Activated CD4-positive, alpha-beta T cell treated with anti-CD3 and anti-CD28 coated beads, Interleukin-2, amount 10 ng/mL, durations not matched to agents 24 days and 14 days (primary cell): ENCODE measurements at regions not wholly inside any gene's neighbourhood (a gene's known extent, or its start where the extent isn't known, plus 50 kb on each side); places are given as distances from the start of the nearest gene placed in this dataset.
"Not testable (repeated sequence)": the region's sequence is repeated elsewhere in the genome, so short reads cannot be mapped to it uniquely, and the experiment has no call there.

ENCODE experiments used
- DNase-seq: peaks from one replicate; pipeline ENCODE4 v3.0.0; 2022
- H3K27ac Mint-ChIP-seq: one replicate; pipeline ENCODE4 v1.8.0; 2022; ENCODE audit warnings: mild to moderate bottlenecking, mixed read lengths
- H3K27me3 Mint-ChIP-seq: one replicate; pipeline ENCODE4 v1.8.0; 2022; ENCODE audit warnings: mixed read lengths
- H3K36me3 Mint-ChIP-seq: one replicate; pipeline ENCODE4 v1.8.0; 2022; ENCODE audit warnings: low read depth, mild to moderate bottlenecking, mixed read lengths
- H3K4me1 Mint-ChIP-seq: one replicate; pipeline ENCODE4 v1.8.0; 2021; ENCODE audit warnings: mixed read lengths
- H3K4me3 Mint-ChIP-seq: one replicate; pipeline ENCODE4 v1.8.0; 2022; ENCODE audit warnings: mild to moderate bottlenecking, moderate library complexity, mixed read lengths
- H3K9me3 Mint-ChIP-seq: one replicate; pipeline ENCODE4 v1.8.0; 2021; ENCODE audit warnings: mixed read lengths
- intact Hi-C: fragments of 100-400 bp; cut with micrococcal nuclease; formaldehyde crosslinking; loops from one replicate; pipeline ENCODE4 v1.15.1; 2023

DNA sequence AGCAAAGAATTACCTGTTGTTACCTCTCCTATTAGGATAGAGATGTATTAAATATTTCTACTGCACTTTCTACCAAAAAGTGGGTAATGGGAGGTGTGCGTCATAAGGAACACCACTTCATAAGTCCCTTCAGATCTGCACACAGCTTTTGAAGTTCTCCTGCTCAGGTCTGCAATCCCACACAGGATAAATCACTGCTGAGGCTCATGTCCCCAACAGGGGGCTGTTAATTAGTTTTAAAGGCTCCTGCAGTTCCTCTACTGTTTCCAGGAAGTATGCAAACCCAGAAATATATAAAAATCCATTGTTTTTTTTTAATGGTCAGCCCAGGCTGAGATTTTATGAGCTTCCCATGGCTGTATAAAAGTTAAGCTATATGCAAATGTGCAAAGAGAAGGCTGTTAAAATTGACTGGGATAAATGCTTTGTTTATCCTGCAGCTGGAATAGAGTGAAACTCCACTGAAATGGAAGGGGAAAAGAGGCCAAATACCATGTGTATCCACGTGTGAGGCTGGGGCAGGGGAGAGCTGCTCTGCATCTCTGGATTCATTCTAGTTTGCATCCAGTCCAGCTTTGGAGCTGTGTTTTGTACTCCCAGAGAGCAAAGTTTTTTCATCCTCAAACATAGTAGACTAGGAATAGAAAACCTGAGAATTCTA is 903.7 kb downstream of the TDRD15 start:
- intact Hi-C loops: no loop called here
- no peak for DNase-seq
- no peak overlapping the region for H3K4me3 Mint-ChIP-seq
- H3K4me1 Mint-ChIP-seq: no peaks in the 10 kb centered on the region
- H3K36me3 Mint-ChIP-seq: no peaks in the 10 kb centered on the region
- no peak overlapping the region for H3K27ac Mint-ChIP-seq
- H3K9me3 Mint-ChIP-seq: no peaks in the 10 kb centered on the region
- H3K27me3 Mint-ChIP-seq: no peaks in the 10 kb centered on the region

GRCh38 chr2:22035361-22035830 is 911.6 kb downstream of the TDRD15 start:
- Mint-ChIP-seq H3K27ac (no peak overlapping the region), H3K27me3 (no peaks in the 10 kb centered on the region), H3K9me3 (no peaks in the 10 kb centered on the region), H3K4me1 (no peaks in the 10 kb centered on the region), H3K36me3 (no peaks in the 10 kb centered on the region), H3K4me3 (no peak overlapping the region)
- DNase-seq: no peak
- intact Hi-C loops: no loop called here

DNA sequence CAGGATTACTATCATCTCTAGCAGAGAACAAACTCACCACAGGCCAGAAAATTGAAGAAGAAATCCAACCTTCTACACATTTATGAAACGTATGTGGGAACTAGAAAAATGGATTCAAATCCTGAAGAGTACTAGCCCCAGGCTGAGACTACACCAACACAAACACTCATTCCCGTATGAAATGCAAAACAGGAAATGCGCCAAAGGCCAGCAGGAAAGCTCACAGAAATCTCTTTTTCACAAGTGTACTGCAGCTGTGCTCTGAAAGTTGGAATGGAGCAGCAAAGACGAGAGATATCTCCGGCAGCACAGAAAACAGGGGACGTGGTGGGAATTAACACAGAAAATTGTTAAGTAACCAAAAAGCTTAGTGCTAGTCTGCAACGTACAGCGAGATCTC is 913.5 kb downstream of the TDRD15 start:
- Mint-ChIP-seq H3K36me3 (no peaks in the 10 kb centered on the region), H3K9me3 (no peaks in the 10 kb centered on the region), H3K4me1 (no peaks in the 10 kb centered on the region), H3K4me3 (no peak overlapping the region), H3K27ac (no peak overlapping the region), H3K27me3 (no peaks in the 10 kb centered on the region)
- DNase-seq: no peak
- intact Hi-C loops: no loop called here

DNA sequence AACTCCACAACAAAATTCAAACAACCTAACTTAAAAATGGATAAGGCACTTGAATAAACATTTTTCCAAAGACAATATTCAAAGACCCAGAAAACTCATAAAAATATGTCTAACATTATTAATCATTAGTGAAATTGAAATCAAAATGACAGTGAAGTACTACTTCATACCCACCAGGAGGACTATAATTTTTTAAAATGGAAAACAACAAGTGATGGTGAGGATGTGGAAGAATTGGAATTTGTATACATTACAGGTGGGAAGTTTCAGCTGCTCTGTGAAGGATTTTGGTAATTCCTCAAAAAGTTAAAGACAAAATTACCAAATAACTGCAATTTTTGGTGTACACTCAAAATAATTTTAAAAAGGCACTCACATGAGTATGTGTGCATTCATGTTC is 920.0 kb downstream of the TDRD15 start:
- intact Hi-C loops: no loop called here
- no peaks in the 10 kb centered on the region for H3K4me1 Mint-ChIP-seq
- H3K27ac Mint-ChIP-seq: no peak overlapping the region
- H3K9me3 Mint-ChIP-seq: peaks cover 4% of the 10 kb centered on the region
- no peaks in the 10 kb centered on the region for H3K27me3 Mint-ChIP-seq
- DNase-seq: no peak
- H3K4me3 Mint-ChIP-seq: no peak overlapping the region
- no peaks in the 10 kb centered on the region for H3K36me3 Mint-ChIP-seq

DNA sequence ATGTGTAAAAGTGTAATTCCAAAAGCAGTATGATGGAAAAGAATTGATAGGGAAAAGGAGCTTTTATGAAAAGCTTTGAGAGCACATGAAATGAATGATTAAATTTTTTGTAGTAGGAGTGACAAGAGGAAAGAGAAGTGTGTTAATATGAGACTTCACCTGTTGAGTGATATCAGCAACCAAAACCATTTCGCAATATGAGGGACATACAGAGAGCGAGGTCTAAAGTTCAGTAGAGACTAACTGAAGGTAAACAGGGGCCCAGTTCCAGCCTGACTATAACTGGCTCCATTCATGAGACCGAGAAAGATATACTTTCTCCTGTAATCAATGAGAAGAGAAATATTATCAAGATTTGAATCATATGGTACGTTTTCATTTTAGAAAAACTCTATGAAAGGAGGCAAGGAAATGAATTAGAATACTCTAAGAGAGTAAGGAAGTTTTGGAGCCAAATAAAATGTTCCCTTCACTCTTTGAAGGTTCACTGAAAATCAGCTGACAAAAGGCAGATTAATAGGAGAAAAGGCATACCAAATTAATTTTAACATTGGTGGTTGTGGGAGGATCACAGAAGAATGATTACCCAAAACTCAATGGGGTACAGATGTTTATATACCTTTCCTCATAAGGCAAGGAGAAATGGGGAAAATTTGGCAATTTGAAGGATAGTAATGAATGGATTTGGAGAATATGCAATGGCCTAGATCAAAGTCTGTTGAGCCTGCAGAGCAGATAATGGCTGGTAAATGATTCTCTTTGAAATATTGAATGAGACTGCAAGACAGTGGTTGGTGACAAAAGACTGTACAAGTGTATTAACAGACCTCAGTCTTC is 932.2 kb downstream of the TDRD15 start:
- no peak for DNase-seq
- Mint-ChIP-seq H3K4me1 (no peaks in the 10 kb centered on the region), H3K9me3 (no peaks in the 10 kb centered on the region), H3K4me3 (no peak overlapping the region), H3K36me3 (no peaks in the 10 kb centered on the region), H3K27ac (no peak overlapping the region), H3K27me3 (no peaks in the 10 kb centered on the region)
- intact Hi-C loops: no loop called here

DNA sequence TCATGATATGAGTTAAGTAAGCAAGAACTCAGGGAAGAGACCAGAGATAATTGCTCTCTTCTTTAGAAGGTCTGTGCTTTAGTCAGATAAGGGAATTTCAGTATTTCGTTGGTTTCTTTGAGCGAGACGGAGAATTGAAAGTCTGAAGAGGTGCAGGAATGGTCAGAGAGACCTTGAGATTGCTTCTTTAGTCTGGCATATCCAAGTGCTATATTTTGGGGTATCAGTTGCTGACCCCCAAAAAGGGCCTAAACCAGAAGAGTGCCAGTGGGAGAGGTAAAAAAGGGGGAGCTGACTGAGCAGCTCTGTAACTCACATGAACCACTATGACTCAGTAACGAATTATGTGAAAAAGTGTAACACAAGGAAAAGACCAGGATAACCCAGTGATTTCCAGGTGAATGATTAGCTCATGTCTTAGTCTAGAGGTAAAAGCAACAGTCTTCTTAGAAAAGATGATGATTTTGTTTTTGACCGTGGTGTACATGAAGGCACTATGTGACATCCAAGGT is 932.9 kb downstream of the TDRD15 start:
- H3K27ac Mint-ChIP-seq: no peak overlapping the region
- H3K4me1 Mint-ChIP-seq: no peaks in the 10 kb centered on the region
- no peaks in the 10 kb centered on the region for H3K9me3 Mint-ChIP-seq
- DNase-seq: no peak
- no peak overlapping the region for H3K4me3 Mint-ChIP-seq
- H3K36me3 Mint-ChIP-seq: no peaks in the 10 kb centered on the region
- intact Hi-C loops: no loop called here
- no peaks in the 10 kb centered on the region for H3K27me3 Mint-ChIP-seq

DNA sequence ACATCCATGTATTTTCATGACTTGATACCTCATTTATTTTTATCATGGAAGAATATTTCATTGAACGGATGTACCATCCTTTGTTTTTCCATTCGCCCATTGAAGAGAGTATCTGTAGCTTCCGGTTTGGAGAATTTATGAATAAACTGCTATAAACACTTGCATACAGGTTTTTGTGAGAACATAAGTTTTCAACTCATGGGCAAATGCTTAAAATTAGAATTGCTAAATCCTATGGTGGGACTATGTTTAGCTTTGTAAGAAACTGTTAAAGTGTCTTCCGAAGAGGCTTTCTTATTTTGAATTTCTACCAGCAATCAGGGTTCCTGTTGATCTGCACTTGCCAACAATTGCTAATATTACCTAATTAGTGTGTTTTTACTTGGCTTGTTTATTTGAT is 938.9 kb downstream of the TDRD15 start:
- Mint-ChIP-seq H3K36me3 (no peaks in the 10 kb centered on the region), H3K4me1 (no peaks in the 10 kb centered on the region), H3K4me3 (no peak overlapping the region), H3K9me3 (no peaks in the 10 kb centered on the region), H3K27ac (no peak overlapping the region), H3K27me3 (no peaks in the 10 kb centered on the region)
- intact Hi-C loops: no loop called here
- no peak for DNase-seq

GRCh38 chr2:22076454-22076853 is 952.7 kb downstream of the TDRD15 start:
- H3K4me1 Mint-ChIP-seq: no peaks in the 10 kb centered on the region
- no peaks in the 10 kb centered on the region for H3K9me3 Mint-ChIP-seq
- no peak overlapping the region for H3K4me3 Mint-ChIP-seq
- H3K36me3 Mint-ChIP-seq: no peaks in the 10 kb centered on the region
- no peak overlapping the region for H3K27ac Mint-ChIP-seq
- H3K27me3 Mint-ChIP-seq: no peaks in the 10 kb centered on the region
- no peak for DNase-seq
- intact Hi-C loops: no loop called here

DNA sequence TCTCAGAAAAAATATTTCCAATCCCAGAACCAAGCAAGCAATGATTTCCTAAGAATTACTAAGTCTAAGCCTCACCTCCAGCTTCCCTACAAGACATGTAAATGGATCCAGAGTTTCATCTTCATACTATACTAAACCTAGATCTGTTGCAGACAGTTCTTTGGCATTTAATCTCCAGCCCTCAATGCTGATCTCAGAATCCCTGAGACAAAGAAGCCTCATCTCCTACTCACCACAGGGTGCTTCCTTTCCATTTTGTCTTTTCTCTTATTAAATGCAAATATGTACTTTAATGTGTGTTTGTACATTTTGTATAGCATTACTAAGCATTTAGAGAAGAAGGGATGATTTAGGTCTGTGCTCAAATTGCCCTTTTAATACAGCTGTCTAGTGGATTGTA is 954.9 kb downstream of the TDRD15 start:
- intact Hi-C loops: no loop called here
- no peak overlapping the region for H3K27ac Mint-ChIP-seq
- no peaks in the 10 kb centered on the region for H3K27me3 Mint-ChIP-seq
- no peaks in the 10 kb centered on the region for H3K36me3 Mint-ChIP-seq
- H3K4me1 Mint-ChIP-seq: no peaks in the 10 kb centered on the region
- no peak overlapping the region for H3K4me3 Mint-ChIP-seq
- DNase-seq: no peak
- H3K9me3 Mint-ChIP-seq: no peaks in the 10 kb centered on the region

DNA sequence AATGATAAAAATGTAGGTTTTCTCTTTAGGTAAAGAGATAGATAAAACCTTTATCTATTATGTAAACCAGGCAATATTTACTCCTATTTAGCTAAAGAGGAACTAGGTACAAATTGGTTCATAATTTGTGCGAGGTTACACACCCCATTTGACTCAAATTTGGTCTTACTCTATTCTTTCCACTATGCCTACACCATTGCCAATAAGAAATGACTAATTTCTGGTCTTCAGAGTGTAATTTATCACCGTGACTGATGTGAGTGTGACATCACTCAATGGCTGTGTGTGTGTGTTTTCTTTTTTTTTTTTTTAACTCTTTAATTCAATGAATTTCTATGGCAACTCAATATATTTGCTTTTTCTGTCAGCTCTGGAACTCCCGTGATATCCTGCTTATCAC is 955.8 kb downstream of the TDRD15 start:
- Mint-ChIP-seq H3K9me3 (no peaks in the 10 kb centered on the region), H3K4me3 (no peak overlapping the region), H3K27me3 (no peaks in the 10 kb centered on the region), H3K27ac (no peak overlapping the region), H3K4me1 (no peaks in the 10 kb centered on the region), H3K36me3 (no peaks in the 10 kb centered on the region)
- DNase-seq: no peak
- intact Hi-C loops: no loop called here

- no peak for DNase-seq
- Mint-ChIP-seq H3K4me1 (no peaks in the 10 kb centered on the region), H3K4me3 (no peak overlapping the region), H3K9me3 (no peaks in the 10 kb centered on the region), H3K36me3 (no peaks in the 10 kb centered on the region), H3K27ac (no peak overlapping the region), H3K27me3 (no peaks in the 10 kb centered on the region)
- intact Hi-C loops: no loop called here
These were observed 963.0 kb downstream of the TDRD15 start for GRCh38 chr2:22086726-22087125.

GRCh38 chr2:22103617-22104016 is 979.8 kb downstream of the TDRD15 start:
- intact Hi-C loops, H3K9me3 Mint-ChIP-seq, H3K27ac Mint-ChIP-seq, DNase-seq, H3K27me3 Mint-ChIP-seq, H3K4me3 Mint-ChIP-seq, H3K36me3 Mint-ChIP-seq, H3K4me1 Mint-ChIP-seq: not testable (repeated sequence)

DNA sequence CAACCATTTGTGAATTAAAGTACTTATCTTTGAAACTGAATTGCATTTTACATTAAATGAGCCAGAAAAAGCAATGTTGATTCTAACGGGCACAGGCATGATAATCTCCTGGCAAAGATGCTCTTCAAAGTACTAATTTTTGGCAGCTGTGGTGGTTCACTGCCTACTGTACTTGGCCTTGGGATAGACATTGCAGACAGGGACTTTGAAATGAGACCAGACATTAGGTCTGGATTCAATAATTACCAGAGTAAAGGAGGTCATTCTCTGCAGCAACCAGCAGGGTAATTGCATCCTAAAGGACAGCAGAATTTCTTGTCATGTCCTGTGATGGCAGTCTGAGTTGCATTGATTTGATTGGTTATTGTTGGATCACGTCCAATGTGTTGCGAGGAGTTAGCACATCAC is 986.5 kb downstream of the TDRD15 start:
- Mint-ChIP-seq H3K27me3 (no peaks in the 10 kb centered on the region), H3K4me3 (no peak overlapping the region), H3K36me3 (no peaks in the 10 kb centered on the region), H3K27ac (no peak overlapping the region), H3K9me3 (no peaks in the 10 kb centered on the region), H3K4me1 (no peaks in the 10 kb centered on the region)
- intact Hi-C loops: no loop called here
- no peak for DNase-seq

DNA sequence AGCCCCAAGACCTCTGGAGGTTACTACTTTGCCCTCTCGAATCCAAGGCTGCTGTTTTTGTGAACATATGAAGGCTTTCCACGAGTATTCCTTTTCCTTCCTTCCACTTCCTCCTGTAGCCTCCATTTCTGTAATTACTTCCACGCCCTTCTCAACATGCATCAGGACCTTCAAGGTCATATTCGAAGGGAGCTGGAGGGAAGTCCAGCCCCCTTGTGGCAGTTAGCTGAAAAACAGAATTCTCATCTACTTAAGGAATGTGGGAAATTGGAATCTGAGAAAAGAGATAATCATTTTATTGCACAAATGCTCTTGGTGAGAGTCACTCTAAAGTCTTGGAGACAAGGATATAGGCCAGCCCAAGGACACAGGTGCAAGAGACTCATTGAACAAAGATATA is 1000.2 kb downstream of the TDRD15 start:
- Mint-ChIP-seq H3K36me3 (no peaks in the 10 kb centered on the region), H3K4me3 (no peak overlapping the region), H3K9me3 (peaks cover 3% of the 10 kb centered on the region), H3K27ac (no peak overlapping the region), H3K4me1 (no peaks in the 10 kb centered on the region), H3K27me3 (no peaks in the 10 kb centered on the region)
- intact Hi-C loops: no loop called here
- DNase-seq: no peak
